Cardiac muscle cell (in vitro differentiated cells and primary cell): ENCODE measurements at regions not wholly inside any gene's neighbourhood (a gene's known extent, or its start where the extent isn't known, plus 50 kb on each side); places are given as distances from the start of the nearest gene placed in this dataset.
A peak's percentile ranks its signal among the peaks of the same experiment; 100 is the strongest.

Experiments
- DNase-seq, 2 donors: peaks; one replicate each; pipeline versions ENCODE4 v3.0.0 to v3.0.0-alpha.2; 2010 to 2017; ENCODE audit warnings: low read depth in 1 of 2, low spot score in 1 of 2
- H3K27ac ChIP-seq: fragments of 200-600 bp; sonication (generic); 2 replicates; pipeline ENCODE4 v1.5.1; 2016
- H3K27me3 ChIP-seq: fragments of 200-600 bp; sonication (generic); 2 replicates; pipeline ENCODE4 v1.6.0; 2016; ENCODE audit warnings: control low read depth
- H3K36me3 ChIP-seq: fragments of 200-600 bp; sonication (generic); 2 replicates; pipeline ENCODE4 v1.5.1; 2016; ENCODE audit warnings: control low read depth
- H3K4me1 ChIP-seq: fragments of 200-600 bp; sonication (generic); 2 replicates; pipeline ENCODE4 v1.8.1; 2017; ENCODE audit warnings: low read depth, mild to moderate bottlenecking, mixed run types
- H3K4me3 ChIP-seq: fragments of 200-600 bp; sonication (generic); 2 replicates; pipeline ENCODE4 v1.5.1; 2016; ENCODE audit warnings: mild to moderate bottlenecking
- H3K9me3 ChIP-seq: fragments of 200-600 bp; sonication (generic); 2 replicates; pipeline ENCODE4 v1.5.1; 2017; ENCODE audit warnings: low read depth, mild to moderate bottlenecking, control low read depth
- TF ChIP-seq, protein P1 (sequence below): IDR thresholded peaks from 2 replicates; pipeline ENCODE4 v1.5.1; 2012; ENCODE audit warnings: low read depth, mild to moderate bottlenecking, low read length

DNA sequence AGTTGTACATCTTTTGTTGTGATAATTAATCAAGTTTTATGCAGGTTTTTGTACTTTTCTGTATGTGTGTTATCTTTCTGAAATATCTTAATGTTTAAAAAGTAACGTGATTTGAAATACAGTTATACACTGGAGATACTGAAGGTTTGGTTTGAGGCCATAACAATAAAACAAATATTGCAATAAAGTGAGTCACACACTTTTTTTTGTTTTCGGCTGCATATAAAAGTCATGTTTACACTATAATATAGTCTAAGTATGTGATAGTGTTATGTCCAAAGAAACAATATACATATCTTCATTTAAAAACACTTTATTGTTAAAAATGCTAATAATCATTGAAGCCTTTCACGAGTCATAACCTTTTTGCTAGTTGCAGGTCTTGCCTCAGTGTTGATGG is 473.1 kb upstream of the GJE1 start:
- Histone ChIP-seq H3K9me3 (no peaks in the 10 kb centered on the region), H3K27ac (no peak overlapping the region), H3K36me3 (no peaks in the 10 kb centered on the region), H3K4me1 (no peaks in the 10 kb centered on the region), H3K27me3 (no peaks in the 10 kb centered on the region), H3K4me3 (no peak overlapping the region)
- no peak for DNase-seq
- TF ChIP-seq, protein P1, sequence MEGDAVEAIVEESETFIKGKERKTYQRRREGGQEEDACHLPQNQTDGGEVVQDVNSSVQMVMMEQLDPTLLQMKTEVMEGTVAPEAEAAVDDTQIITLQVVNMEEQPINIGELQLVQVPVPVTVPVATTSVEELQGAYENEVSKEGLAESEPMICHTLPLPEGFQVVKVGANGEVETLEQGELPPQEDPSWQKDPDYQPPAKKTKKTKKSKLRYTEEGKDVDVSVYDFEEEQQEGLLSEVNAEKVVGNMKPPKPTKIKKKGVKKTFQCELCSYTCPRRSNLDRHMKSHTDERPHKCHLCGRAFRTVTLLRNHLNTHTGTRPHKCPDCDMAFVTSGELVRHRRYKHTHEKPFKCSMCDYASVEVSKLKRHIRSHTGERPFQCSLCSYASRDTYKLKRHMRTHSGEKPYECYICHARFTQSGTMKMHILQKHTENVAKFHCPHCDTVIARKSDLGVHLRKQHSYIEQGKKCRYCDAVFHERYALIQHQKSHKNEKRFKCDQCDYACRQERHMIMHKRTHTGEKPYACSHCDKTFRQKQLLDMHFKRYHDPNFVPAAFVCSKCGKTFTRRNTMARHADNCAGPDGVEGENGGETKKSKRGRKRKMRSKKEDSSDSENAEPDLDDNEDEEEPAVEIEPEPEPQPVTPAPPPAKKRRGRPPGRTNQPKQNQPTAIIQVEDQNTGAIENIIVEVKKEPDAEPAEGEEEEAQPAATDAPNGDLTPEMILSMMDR: no peak

DNA sequence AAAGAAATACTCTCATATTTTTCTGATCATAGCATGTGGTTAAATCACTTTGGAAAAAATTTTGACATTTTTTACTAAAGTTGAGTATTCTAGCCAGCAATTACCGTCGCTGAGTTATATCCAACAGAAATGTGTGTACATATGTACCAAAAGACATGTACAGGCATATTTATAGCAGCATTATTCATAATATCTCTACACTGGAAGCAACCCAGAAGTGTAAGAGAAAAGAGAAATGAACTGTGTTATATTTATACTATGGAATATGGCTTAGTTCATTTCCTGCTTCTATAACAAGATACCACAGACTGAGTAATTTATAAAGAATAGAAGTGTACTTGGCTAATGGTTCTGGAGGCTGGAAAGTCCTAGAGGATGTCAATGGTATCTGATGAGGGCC is 474.0 kb upstream of the GJE1 start:
- no peaks in the 10 kb centered on the region for H3K36me3 ChIP-seq
- TF ChIP-seq, protein P1: no peak

DNA sequence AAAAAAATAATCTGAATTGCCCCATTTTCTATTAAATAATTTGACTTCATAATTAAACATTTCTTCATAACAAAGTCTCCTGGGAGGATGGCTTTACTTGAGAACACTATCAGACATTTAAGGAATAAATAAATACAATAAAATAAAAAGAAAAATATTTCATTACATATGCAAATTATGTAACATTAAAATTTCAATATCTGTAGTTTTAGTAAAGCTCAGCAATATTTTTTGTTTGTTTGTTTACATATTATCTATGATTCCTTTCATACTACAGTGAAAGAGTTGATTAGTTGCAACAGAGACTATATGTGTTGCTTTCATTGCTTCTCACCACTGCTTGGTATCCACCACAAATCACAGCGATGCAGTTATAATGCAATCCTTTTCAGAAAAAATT is 474.9 kb upstream of the GJE1 start:
- no peak overlapping the region for H3K27ac ChIP-seq
- no peaks in the 10 kb centered on the region for H3K27me3 ChIP-seq
- H3K4me1 ChIP-seq: no peaks in the 10 kb centered on the region
- DNase-seq: no peak
- no peaks in the 10 kb centered on the region for H3K36me3 ChIP-seq
- no peaks in the 10 kb centered on the region for H3K9me3 ChIP-seq
- TF ChIP-seq, protein P1: no peak
- H3K4me3 ChIP-seq: no peak overlapping the region

More for the DNA sequence above, 474.0 kb upstream of the GJE1 start:
- Histone ChIP-seq H3K4me3 (no peak overlapping the region), H3K27ac (no peak overlapping the region), H3K9me3 (no peaks in the 10 kb centered on the region), H3K27me3 (no peaks in the 10 kb centered on the region), H3K4me1 (no peaks in the 10 kb centered on the region)
- no peak for DNase-seq

DNA sequence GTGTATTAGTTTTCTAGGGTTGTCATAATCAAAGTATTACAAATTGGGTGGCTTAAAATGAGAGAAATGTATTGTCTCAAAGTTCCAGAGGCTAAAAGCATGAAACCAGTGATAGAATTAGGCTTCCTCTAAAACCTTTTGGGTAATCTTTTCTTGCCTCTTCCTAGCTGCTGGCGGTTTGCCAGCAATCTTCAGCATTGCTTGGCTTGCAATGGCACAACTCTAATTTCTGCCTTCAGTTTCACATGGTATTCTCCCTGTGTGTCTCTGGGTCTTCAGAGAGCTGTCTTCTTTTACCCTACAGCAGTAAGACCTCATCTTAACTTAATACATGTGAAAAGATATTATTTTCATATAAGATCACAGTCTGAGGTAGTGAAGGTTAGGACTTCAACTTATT is 479.1 kb upstream of the GJE1 start:
- TF ChIP-seq, protein P1: no peak
- H3K27ac ChIP-seq: no peak overlapping the region
- H3K9me3 ChIP-seq: no peaks in the 10 kb centered on the region
- H3K27me3 ChIP-seq: no peaks in the 10 kb centered on the region
- no peaks in the 10 kb centered on the region for H3K36me3 ChIP-seq
- H3K4me3 ChIP-seq: no peak overlapping the region
- H3K4me1 ChIP-seq: peaks cover 4% of the 10 kb centered on the region
- peak; percentile 17 to 24 for DNase-seq

DNA sequence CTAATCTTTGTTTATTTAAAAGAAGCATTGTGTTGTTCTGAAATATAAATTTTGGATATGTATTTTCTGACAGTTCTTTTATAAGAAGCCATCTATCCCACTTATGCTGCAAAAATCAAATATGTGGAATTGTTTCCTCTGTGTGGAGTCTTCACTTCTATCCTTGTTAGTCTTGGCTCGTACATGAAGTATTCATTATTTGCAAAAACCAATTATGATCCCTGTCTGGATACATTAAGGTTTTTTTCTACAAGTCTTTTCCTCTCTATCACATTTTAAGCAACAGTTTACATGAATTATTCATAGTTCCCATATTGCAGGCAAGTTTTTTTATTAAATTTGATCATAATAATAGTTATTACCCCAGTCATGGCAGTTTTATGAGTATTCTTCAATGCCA is 490.8 kb upstream of the GJE1 start:
- H3K4me3 ChIP-seq: no peak overlapping the region
- no peaks in the 10 kb centered on the region for H3K9me3 ChIP-seq
- no peak for DNase-seq
- no peaks in the 10 kb centered on the region for H3K36me3 ChIP-seq
- TF ChIP-seq, protein P1: no peak
- H3K27me3 ChIP-seq: no peaks in the 10 kb centered on the region
- no peaks in the 10 kb centered on the region for H3K4me1 ChIP-seq
- H3K27ac ChIP-seq: no peak overlapping the region

DNA sequence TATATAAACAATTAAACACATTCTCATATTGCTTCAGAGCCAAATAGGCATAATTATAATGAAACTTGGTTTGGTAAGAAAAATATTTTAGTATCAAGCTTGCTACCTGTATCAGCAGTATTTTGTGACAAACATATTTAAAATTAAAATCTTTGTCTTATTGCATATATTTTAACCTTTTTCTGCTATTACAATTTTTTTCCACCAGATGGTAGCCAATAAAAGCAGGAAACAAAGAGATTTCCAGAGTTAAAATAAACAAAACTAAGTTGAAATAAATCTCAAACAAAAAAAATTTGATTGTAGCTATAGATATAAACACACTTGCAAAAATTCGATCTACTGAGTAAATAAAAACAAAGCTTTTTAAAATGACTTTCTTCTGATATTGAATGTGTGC is 491.3 kb upstream of the GJE1 start:
- Histone ChIP-seq H3K27me3 (no peaks in the 10 kb centered on the region), H3K9me3 (no peaks in the 10 kb centered on the region), H3K4me3 (no peak overlapping the region), H3K27ac (no peak overlapping the region), H3K36me3 (no peaks in the 10 kb centered on the region), H3K4me1 (no peaks in the 10 kb centered on the region)
- TF ChIP-seq, protein P1: no peak
- DNase-seq: no peak
